WERI-Rb-1 (cell line): ENCODE measurements at regions not wholly inside any gene's neighbourhood (a gene's known extent, or its start where the extent isn't known, plus 50 kb on each side); places are given as distances from the start of the nearest gene placed in this dataset.
"Not testable (repeated sequence)": the region's sequence is repeated elsewhere in the genome, so short reads cannot be mapped to it uniquely, and the experiment has no call there.

Experiments
- DNase-seq: peaks from one replicate; pipeline ENCODE4 v3.0.0-alpha.2; 2020
- H3K27ac ChIP-seq: fragments of 250-450 bp; sonication (Bioruptor Pico); 2 replicates; pipeline ENCODE4 v1.5.1; 2020; ENCODE audit warnings: mild to moderate bottlenecking, moderate library complexity
- H3K27me3 ChIP-seq: fragments of 250-450 bp; sonication (Bioruptor Pico); 2 replicates; pipeline ENCODE4 v1.5.1; 2021; ENCODE audit warnings: mild to moderate bottlenecking, low read depth, moderate library complexity; ENCODE audit not compliant: insufficient read depth, severe bottlenecking
- H3K36me3 ChIP-seq: fragments of 250-450 bp; sonication (Bioruptor Pico); 2 replicates; pipeline ENCODE4 v1.5.1; 2020; ENCODE audit warnings: mild to moderate bottlenecking, moderate library complexity
- H3K4me3 ChIP-seq: 2 replicates; pipeline ENCODE4 v1.5.1; 2011; ENCODE audit warnings: low read depth, mild to moderate bottlenecking, control low read depth, low read length
- H3K9me3 ChIP-seq: fragments of 250-450 bp; sonication (Bioruptor Pico); 2 replicates; pipeline ENCODE4 v1.5.1; 2021; ENCODE audit warnings: mild to moderate bottlenecking, moderate library complexity; ENCODE audit not compliant: severe bottlenecking
- TF ChIP-seq, protein P1 (sequence below): IDR thresholded peaks from 2 replicates; pipeline ENCODE4 v1.5.1; 2011; ENCODE audit warnings: low read depth, mild to moderate bottlenecking, control low read depth, inconsistent platforms, low read length

DNA sequence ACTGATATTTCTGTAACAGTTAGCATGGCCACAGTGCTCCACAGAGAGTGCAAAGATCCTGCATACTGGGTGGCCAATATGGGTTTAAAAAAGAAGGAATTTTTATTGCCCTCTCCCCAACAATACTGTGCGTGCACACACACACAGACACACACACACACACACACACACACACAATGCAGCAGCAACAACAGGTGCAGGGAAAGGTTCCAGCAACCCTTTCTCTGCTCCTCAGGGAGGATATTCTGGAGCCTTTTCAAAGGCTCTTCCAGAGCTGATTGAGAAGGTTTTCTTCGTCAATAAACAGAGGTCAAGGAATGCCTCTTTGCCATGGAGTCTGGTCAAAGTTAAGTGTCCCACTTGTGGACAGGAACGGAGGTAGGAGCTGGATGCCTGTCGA, 84.8 kb upstream of the ZFP42 start:
- Histone ChIP-seq H3K36me3 (no peaks in the 10 kb centered on the region), H3K9me3 (no peaks in the 10 kb centered on the region), H3K27me3 (peaks cover 79% of the 10 kb centered on the region), H3K27ac (no peak overlapping the region), H3K4me3 (no peak overlapping the region)
- no peak for DNase-seq
- TF ChIP-seq, protein P1, sequence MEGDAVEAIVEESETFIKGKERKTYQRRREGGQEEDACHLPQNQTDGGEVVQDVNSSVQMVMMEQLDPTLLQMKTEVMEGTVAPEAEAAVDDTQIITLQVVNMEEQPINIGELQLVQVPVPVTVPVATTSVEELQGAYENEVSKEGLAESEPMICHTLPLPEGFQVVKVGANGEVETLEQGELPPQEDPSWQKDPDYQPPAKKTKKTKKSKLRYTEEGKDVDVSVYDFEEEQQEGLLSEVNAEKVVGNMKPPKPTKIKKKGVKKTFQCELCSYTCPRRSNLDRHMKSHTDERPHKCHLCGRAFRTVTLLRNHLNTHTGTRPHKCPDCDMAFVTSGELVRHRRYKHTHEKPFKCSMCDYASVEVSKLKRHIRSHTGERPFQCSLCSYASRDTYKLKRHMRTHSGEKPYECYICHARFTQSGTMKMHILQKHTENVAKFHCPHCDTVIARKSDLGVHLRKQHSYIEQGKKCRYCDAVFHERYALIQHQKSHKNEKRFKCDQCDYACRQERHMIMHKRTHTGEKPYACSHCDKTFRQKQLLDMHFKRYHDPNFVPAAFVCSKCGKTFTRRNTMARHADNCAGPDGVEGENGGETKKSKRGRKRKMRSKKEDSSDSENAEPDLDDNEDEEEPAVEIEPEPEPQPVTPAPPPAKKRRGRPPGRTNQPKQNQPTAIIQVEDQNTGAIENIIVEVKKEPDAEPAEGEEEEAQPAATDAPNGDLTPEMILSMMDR = no peak

DNA sequence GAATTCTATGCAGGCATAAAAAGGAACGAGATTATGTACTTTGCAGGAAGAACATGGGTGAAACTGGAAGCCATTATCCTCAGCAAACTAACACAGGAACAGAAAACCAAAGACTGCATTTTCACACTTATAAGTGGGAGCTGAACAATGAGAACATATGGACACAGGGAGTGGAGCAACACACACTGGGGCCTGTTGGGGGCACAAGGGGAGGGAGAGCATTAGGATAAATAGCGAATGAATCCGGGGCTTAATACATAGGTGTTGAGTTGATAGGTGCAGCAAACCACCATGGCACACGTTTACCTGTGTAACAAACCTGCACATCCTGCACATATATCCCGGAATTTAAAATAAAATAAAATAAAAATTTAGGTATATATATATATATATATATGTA, 80.2 kb upstream of the ZFP42 start:
- not testable (repeated sequence) for H3K36me3 ChIP-seq, H3K27ac ChIP-seq, H3K9me3 ChIP-seq, DNase-seq, H3K4me3 ChIP-seq
- peaks cover 79% of the 10 kb centered on the region for H3K27me3 ChIP-seq
- TF ChIP-seq, protein P1 = 0 out of 2 replicates have a peak, but pooled peaks have one; percentile 1

DNA sequence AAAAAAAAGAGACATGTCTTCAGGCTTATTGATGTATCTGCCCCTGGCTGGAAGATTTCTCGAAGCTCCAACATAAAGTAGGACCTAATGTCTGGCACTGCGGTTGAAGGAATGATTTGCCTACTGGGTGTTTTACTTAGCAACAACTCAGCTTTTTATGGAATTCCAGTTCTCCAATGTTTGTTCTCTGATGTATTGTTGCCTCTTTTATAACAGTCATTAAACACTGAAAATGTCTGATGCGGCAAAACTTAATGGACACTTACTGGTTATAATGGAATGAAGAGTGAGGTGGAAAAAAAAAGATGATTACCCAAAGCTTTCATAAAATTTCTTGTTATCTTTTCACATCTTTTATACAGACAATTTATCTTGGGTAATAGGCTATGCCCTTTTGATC, 75.6 kb upstream of the ZFP42 start:
- Histone ChIP-seq H3K36me3 (no peaks in the 10 kb centered on the region), H3K4me3 (no peak overlapping the region), H3K9me3 (no peaks in the 10 kb centered on the region), H3K27me3 (peaks cover 63% of the 10 kb centered on the region), H3K27ac (no peak overlapping the region)
- TF ChIP-seq, protein P1 = no peak
- DNase-seq = no peak

DNA sequence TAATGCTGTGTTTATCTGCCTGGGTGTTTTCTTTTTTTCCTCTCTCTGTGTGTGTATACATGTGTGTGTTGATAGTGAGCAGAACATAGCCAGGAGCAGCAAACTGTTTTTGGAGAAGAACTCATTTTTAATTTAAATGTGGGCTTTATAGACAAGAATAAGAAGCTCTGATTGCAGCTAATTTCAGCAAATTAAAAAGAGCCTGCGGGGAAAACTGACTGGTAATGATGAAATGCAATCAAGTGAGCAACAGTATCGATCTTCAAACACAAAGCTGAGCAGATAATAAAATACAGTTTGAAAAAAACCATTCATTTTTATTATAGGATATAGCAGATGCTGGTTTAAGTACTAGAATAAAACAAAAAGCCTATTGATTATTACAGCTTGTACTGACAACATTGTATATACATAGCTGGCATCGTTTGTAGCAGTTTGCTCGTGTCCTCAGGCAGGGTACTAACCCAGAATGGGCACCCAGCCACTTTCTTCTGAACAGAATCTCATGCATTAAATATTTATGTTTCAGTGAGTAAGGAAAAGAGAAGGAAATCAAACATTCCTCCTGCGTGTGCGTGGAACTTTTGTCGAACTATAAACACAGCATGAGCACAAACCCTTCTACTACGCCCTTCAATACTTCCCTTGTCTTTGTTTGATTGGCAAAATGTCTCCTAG, 73.5 kb upstream of the ZFP42 start:
- DNase-seq = no peak
- Histone ChIP-seq H3K27ac (no peak overlapping the region), H3K9me3 (no peaks in the 10 kb centered on the region), H3K4me3 (no peak overlapping the region), H3K36me3 (no peaks in the 10 kb centered on the region), H3K27me3 (peaks cover 62% of the 10 kb centered on the region)
- TF ChIP-seq, protein P1 = no peak

DNA sequence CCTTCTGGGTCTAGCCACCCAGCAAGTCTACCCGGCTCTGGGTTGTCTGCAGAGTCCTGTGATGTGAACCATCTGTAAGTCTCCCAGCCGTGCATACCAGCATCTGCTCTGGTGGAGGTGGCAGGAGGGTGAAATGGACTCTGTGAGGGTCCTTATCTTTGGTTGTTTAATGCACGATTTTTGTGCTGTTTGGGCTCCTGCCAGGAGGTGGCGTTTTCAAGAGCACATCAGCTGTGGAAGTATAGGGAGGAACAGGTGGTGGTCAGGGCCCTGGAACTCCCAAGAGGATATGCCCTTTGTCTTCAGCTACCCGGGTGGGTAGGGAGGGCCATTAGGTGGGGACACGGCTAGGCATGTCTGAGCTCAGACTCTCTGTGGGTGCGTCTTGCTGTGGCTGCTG, 66.5 kb upstream of the ZFP42 start:
- Histone ChIP-seq H3K36me3 (no peaks in the 10 kb centered on the region), H3K4me3 (no peak overlapping the region), H3K27ac (no peak overlapping the region), H3K9me3 (no peaks in the 10 kb centered on the region), H3K27me3 (peaks cover 68% of the 10 kb centered on the region)
- TF ChIP-seq, protein P1 = peak; percentile 44
- DNase-seq = peak; percentile 21

DNA sequence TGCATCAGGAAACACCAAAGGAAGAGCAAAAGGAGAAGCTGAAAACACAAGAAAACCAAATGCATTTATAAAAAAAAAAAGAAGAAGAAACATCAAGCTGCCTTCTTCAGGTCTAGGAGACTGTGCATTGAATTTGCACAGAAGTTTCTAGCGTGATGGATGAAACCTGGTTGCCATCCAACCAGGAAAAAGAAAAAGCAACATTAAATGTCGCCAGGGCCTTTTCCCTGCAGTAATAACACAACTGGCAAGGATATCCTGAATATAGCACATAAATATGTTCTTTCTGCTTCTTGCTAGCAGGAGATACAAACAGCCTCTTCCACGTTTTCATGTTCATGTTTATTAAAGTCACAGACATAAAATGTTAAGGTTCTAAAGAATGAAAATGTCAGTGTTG, 60.8 kb upstream of the ZFP42 start:
- no peak for DNase-seq
- no peak overlapping the region for H3K27ac ChIP-seq
- no peaks in the 10 kb centered on the region for H3K36me3 ChIP-seq
- TF ChIP-seq, protein P1 = no peak
- peaks cover 92% of the 10 kb centered on the region for H3K27me3 ChIP-seq
- H3K9me3 ChIP-seq = peaks cover 2% of the 10 kb centered on the region
- H3K4me3 ChIP-seq = no peak overlapping the region
